GM18499 (cell line): ENCODE measurements at regions not wholly inside any gene's neighbourhood (a gene's known extent, or its start where the extent isn't known, plus 50 kb on each side); places are given as distances from the start of the nearest gene placed in this dataset.

Experiments
- ATAC-seq: cut with Tn5 transposase; IDR thresholded peaks from one replicate; pipeline ENCODE4 v1.9.1; 2021; ENCODE audit warnings: moderate number of reproducible peaks; ENCODE audit not compliant: insufficient read depth, unreplicated experiment

- ATAC-seq, result no peak
Observed at GRCh38 chr5:30041291-30041690, 1152.2 kb upstream of the CDH6 start.

GRCh38 chr5:30040488-30041118, 1152.9 kb upstream of the CDH6 start:
- no peak for ATAC-seq

DNA sequence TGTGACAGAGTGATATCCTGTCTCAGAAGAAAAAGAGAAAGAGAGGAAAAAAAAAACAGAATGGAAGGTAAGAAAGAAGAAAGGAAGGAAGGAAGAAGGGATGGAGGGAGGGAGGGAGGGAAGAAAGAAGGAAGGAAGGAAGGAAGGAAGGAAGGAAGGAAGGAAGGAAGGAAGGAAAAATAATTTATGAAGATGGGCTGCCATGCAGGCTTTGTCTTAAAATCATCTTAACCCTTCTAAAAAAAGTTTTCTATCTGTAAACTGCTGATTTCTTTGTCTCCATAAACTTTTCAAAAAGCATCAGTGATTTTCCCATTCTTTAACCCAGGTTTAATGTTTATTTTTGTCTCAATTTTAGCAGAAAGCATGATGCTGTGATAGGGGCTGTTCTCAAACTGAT, 1154.1 kb upstream of the CDH6 start:
- ATAC-seq, result no peak

DNA sequence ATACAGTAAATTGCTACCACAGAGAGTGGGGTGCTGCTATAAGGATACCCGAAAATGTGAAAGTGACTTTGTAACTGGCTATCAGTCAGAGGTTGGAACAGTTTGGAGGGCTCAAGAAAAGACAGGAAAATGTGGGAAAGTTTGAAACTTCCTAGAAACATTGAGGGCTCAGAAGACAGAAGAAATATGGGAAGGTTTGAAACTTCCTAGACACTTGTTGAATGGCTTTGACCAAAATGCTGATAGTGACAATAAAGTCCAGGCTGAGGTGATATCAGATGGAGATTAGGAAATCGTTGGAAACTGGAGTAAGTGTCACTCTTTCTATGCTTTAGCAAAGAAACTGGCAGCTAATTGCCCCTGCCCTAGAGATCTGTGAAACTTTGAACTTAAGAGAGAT, 1158.6 kb upstream of the CDH6 start:
- no peak for ATAC-seq

DNA sequence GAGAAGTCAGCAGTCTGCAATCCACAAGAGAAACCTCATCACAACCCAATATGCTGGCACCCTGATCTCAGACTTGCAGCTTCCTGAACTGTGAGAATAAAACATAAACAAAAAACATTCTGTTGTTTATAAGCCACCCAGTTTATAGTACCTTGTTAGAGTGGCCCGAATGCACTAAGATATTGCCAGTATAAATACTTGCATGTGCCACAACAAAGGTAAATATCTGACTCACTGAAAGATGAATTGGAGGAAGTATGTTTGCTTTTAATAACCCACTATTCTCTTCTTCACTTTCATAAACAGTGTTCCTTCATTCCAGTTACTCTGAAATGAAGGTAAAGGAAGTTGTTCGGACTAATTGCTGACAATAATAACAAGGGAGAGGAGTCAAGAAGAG, 1163.4 kb upstream of the CDH6 start:
- no peak for ATAC-seq

GRCh38 chr5:30001826-30002225, 1191.7 kb upstream of the CDH6 start:
- no peak for ATAC-seq

DNA sequence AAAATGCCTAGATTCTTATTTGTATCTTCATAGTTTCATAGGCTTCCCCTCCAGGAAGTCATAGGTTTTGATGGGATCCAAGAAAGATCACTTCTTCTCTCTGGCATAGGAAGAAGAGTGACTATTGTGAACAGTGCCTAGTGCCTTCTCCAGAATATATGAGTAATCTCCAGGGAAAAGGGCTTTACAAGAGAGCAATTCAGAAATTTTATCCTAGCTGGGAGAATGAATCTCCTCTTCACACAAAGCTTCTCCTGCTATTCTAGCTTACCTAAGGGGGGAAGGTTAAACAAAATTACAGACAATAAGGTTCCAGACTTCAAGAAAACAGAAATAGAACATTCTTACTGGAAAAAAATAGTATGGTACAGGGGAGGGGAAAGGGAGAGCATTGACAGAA, 1193.3 kb upstream of the CDH6 start:
- no peak for ATAC-seq

GRCh38 chr5:29995154-29995553, 1198.3 kb upstream of the CDH6 start:
- ATAC-seq, result no peak

- no peak for ATAC-seq
Observed at GRCh38 chr5:29994519-29994918, 1199.0 kb upstream of the CDH6 start.

GRCh38 chr5:29993286-29993685, 1200.2 kb upstream of the CDH6 start:
- no peak for ATAC-seq

- no peak for ATAC-seq
Observed at GRCh38 chr5:29992248-29992647, 1201.2 kb upstream of the CDH6 start.

- no peak for ATAC-seq
Observed at GRCh38 chr5:29990681-29991080, 1202.8 kb upstream of the CDH6 start.

- no peak for ATAC-seq
Observed at GRCh38 chr5:29984156-29984540, 1209.3 kb upstream of the CDH6 start.

GRCh38 chr5:29983528-29984155, 1209.8 kb upstream of the CDH6 start:
- no peak for ATAC-seq

DNA sequence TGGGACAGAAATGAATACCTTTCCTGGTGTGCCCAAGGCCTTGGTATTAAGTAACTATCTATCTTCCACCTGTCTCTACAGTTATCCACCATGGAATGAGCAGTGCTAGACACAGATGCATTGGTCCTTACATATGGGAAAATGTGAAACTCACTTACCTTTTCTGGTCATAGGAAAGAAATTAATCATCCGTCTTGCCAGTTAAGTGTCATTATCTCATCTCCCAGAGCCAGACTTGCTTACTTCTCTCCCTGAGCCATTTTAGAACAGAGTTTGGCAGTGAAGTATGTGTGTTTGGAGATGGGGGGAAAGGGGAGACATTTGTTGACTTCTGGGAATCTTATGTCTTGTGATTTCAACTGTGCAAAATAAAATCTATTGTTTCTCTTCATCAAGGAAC, 1211.0 kb upstream of the CDH6 start:
- no peak for ATAC-seq

GRCh38 chr5:29972597-29972996, 1220.9 kb upstream of the CDH6 start:
- no peak for ATAC-seq

- no peak for ATAC-seq
Observed at GRCh38 chr5:29963956-29964355, 1229.5 kb upstream of the CDH6 start.

DNA sequence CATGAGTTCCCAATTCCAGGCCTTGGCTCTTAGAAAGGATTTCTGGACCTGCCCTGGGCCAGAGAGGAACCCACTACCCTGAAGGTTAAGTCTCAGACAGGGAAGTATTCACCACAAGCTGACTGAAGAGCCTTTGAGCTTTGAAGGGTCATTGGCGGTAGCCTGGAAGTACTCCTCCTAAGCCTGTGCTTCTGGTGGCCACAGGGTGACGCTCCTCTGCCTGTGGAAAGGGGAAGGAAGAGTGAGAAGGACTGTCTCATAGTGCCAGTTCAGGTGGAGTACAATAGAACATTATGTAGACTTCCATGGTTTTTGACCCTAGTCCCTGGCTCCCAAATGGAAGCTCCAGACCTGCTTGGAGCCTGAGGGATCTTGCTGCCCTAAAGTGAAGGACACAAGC, 1233.2 kb upstream of the CDH6 start:
- no peak for ATAC-seq

GRCh38 chr5:29950416-29951145, 1242.9 kb upstream of the CDH6 start:
- no peak for ATAC-seq

GRCh38 chr5:29949301-29949872, 1244.1 kb upstream of the CDH6 start:
- ATAC-seq, result no peak

GRCh38 chr5:29944327-29944726, 1249.2 kb upstream of the CDH6 start:
- ATAC-seq, result no peak
